ENCODE measurements at regions not wholly inside any gene's neighbourhood (a gene's known extent, or its start where the extent isn't known, plus 50 kb on each side); places are given as distances from the start of the nearest gene placed in this dataset.

DNA sequence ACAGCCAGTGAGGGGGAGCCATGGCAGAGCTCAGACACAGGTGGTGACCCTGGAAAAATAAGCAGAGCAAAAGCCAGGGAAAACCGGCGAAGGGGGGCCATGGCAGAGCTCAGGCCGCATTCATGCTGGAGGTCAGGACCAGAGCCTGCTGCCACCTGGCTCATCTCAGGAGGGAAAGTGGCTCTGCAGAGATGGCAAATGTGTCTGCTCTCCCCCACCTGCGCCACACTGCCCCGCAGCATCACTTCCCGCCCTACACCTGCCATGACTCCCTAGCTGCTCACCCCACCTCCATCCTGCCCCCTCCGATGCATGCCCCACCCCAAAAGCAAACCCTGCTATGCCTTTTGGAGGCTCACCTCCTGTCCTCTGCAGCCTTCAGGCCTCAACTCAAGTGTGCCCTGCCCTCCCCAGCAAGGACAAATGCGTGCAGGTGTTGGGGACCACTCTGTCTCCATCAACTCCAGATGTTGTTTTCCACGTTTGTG is 123.2 kb upstream of the FGF3 start:
- ChIA-PET POLR2A (no interaction called here), CTCF (interaction anchor here (1.8 kb wide), 1 partner anchor 9 kb away, joined by 4 read pairs; no protein-coding TSS in a partner anchor)
- intact Hi-C loops (cut with micrococcal nuclease; ENCODE audit: unreplicated experiment), result no loop called here
- no TSS peak for BruUV-seq (replicated peaks)
- no peak for ATAC-seq
- in situ Hi-C loops (cut with HindIII; ENCODE audit: low pct_unique_long_range_greater_than_20kb, low sequenced_read_pairs), result no loop called here
- no peaks in the 10 kb centered on the region for H3K9me3 ChIP-seq (ENCODE audit: control insufficient read depth, insufficient read depth, low read depth, low read length)
- H3K36me3 ChIP-seq (ENCODE audit: control insufficient read depth, insufficient read depth, low read length), result no peaks in the 10 kb centered on the region
- TF ChIP-seq TCF7L2 (IDR thresholded peaks at IDR 0.05; ENCODE audit: low read depth, low read length) (no peak), POLR2AphosphoS5 (IDR thresholded peaks at IDR 0.05; ENCODE audit: low read depth, low read length) (no peak), SIN3A (IDR thresholded peaks at IDR 0.05; ENCODE audit: borderline replicate concordance, insufficient read depth, low read depth, low read length) (no peak)
- TF ChIP-seq, protein P1, sequence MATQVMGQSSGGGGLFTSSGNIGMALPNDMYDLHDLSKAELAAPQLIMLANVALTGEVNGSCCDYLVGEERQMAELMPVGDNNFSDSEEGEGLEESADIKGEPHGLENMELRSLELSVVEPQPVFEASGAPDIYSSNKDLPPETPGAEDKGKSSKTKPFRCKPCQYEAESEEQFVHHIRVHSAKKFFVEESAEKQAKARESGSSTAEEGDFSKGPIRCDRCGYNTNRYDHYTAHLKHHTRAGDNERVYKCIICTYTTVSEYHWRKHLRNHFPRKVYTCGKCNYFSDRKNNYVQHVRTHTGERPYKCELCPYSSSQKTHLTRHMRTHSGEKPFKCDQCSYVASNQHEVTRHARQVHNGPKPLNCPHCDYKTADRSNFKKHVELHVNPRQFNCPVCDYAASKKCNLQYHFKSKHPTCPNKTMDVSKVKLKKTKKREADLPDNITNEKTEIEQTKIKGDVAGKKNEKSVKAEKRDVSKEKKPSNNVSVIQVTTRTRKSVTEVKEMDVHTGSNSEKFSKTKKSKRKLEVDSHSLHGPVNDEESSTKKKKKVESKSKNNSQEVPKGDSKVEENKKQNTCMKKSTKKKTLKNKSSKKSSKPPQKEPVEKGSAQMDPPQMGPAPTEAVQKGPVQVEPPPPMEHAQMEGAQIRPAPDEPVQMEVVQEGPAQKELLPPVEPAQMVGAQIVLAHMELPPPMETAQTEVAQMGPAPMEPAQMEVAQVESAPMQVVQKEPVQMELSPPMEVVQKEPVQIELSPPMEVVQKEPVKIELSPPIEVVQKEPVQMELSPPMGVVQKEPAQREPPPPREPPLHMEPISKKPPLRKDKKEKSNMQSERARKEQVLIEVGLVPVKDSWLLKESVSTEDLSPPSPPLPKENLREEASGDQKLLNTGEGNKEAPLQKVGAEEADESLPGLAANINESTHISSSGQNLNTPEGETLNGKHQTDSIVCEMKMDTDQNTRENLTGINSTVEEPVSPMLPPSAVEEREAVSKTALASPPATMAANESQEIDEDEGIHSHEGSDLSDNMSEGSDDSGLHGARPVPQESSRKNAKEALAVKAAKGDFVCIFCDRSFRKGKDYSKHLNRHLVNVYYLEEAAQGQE (IDR thresholded peaks at IDR 0.05; ENCODE audit: insufficient read depth in 1 of 2, low read depth in 2 of 2, low read length in 1 of 2), result no peak
- TF ChIP-seq, protein P2, sequence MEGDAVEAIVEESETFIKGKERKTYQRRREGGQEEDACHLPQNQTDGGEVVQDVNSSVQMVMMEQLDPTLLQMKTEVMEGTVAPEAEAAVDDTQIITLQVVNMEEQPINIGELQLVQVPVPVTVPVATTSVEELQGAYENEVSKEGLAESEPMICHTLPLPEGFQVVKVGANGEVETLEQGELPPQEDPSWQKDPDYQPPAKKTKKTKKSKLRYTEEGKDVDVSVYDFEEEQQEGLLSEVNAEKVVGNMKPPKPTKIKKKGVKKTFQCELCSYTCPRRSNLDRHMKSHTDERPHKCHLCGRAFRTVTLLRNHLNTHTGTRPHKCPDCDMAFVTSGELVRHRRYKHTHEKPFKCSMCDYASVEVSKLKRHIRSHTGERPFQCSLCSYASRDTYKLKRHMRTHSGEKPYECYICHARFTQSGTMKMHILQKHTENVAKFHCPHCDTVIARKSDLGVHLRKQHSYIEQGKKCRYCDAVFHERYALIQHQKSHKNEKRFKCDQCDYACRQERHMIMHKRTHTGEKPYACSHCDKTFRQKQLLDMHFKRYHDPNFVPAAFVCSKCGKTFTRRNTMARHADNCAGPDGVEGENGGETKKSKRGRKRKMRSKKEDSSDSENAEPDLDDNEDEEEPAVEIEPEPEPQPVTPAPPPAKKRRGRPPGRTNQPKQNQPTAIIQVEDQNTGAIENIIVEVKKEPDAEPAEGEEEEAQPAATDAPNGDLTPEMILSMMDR (IDR thresholded peaks at IDR 0.05), result no peak
- no peak for DNase-seq (ENCODE audit: low read depth, low spot score)
- no peak overlapping the region for H3K4me3 ChIP-seq (ENCODE audit: low read depth in 2 of 2, low read length in 2 of 2)
- H3K27me3 ChIP-seq (ENCODE audit: control insufficient read depth, insufficient read depth, low read length), result no peaks in the 10 kb centered on the region; the same call in 1 of the 2 replicates
- H3K4me1 ChIP-seq (ENCODE audit: control insufficient read depth, insufficient read depth, low read length), result no peaks in the 10 kb centered on the region
- H3K27ac ChIP-seq (ENCODE audit: low read length), result no peak overlapping the region

DNA sequence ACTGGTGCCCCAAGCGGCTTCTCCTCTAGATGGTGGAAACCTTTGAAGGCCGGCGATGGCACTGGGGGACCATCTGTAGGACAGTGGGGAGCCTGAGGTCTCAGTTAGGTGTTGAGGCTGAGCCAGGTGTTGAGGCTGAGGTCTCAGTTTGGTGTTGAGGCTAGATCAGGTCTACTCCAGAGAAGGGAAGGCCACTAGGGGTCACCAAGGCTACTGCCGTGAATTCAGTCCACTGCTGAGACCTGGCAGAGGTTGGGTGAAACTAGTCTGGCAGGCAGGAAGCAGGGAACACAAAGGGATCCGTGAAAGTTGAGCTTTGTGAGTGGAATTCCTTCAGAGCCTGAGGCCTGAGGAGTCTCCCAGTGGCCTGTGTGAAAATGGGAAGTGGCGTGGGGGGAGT is 123.8 kb upstream of the FGF3 start:
- in situ Hi-C loops (cut with HindIII; ENCODE audit: low pct_unique_long_range_greater_than_20kb, low sequenced_read_pairs), result no loop called here
- Histone ChIP-seq H3K27ac (ENCODE audit: low read length) (no peak overlapping the region), H3K4me3 (ENCODE audit: low read depth in 2 of 2, low read length in 2 of 2) (no peak overlapping the region), H3K36me3 (ENCODE audit: control insufficient read depth, insufficient read depth, low read length) (no peaks in the 10 kb centered on the region), H3K27me3 (ENCODE audit: control insufficient read depth, insufficient read depth, low read length) (no peaks in the 10 kb centered on the region), H3K4me1 (ENCODE audit: control insufficient read depth, insufficient read depth, low read length) (peaks cover 4% of the 10 kb centered on the region), H3K9me3 (ENCODE audit: control insufficient read depth, insufficient read depth, low read depth, low read length) (no peaks in the 10 kb centered on the region)
- ChIA-PET POLR2A (interaction anchor here (0.6 kb wide), 1 partner anchor 437 kb away, joined by 3 read pairs; no protein-coding TSS in a partner anchor), CTCF (interaction anchor here (0.6 to 1.8 kb wide), 3 partner anchors 9 to 249 kb away, joined by 3 to 4 read pairs (median 4); no protein-coding TSS in a partner anchor)
- BruUV-seq (replicated peaks), result no TSS peak
- ATAC-seq (peak; percentile 82; the same call in 1 of the 2 replicates), DNase-seq (ENCODE audit: low read depth, low spot score) (no peak)
- intact Hi-C loops (cut with micrococcal nuclease; ENCODE audit: unreplicated experiment), result no loop called here
- TF ChIP-seq POLR2AphosphoS5 (IDR thresholded peaks at IDR 0.05; ENCODE audit: low read depth, low read length) (no peak), TCF7L2 (IDR thresholded peaks at IDR 0.05; ENCODE audit: low read depth, low read length) (no peak)
- TF ChIP-seq, protein P2 (IDR thresholded peaks at IDR 0.05), result peak; percentile 72
- TF ChIP-seq, protein P1 (IDR thresholded peaks at IDR 0.05; ENCODE audit: insufficient read depth in 1 of 2, low read depth in 2 of 2, low read length in 1 of 2), result no peak

Measured in Panc1 (cell line).